Endothelial cell of umbilical vein (primary cell): ENCODE measurements at regions not wholly inside any gene's neighbourhood (a gene's known extent, or its start where the extent isn't known, plus 50 kb on each side); places are given as distances from the start of the nearest gene placed in this dataset.

Experiments
- CTCF ChIP-seq, 2 donors: IDR thresholded peaks; 1 replicate in 1 of 2; 2 replicates in 1 of 2; pipeline ENCODE4 v1.5.1; 2011; ENCODE audit warnings: low read length in 2 of 2, mild to moderate bottlenecking in 2 of 2, moderate library complexity in 2 of 2, control low read depth in 1 of 2, inconsistent platforms in 1 of 2, low read depth in 1 of 2; ENCODE audit not compliant: insufficient read depth in 1 of 2; ENCODE audit errors: extremely low read depth in 1 of 2
- EZH2 ChIP-seq: IDR thresholded peaks from 2 replicates; pipeline ENCODE4 v1.6.1; 2012; ENCODE audit warnings: borderline replicate concordance, low read depth, mild to moderate bottlenecking, moderate library complexity, low read length, inconsistent platforms; ENCODE audit not compliant: severe bottlenecking
- MAX ChIP-seq: IDR thresholded peaks from 2 replicates; pipeline ENCODE4 v1.6.1; 2011; ENCODE audit not compliant: insufficient read depth, insufficient read length
- MYC ChIP-seq: IDR thresholded peaks from one replicate; pipeline ENCODE4 v1.6.1; 2011; ENCODE audit warnings: mild to moderate bottlenecking, low read depth, low read length
- POLR2A ChIP-seq: IDR thresholded peaks from 2 replicates; pipeline ENCODE4 v1.6.1; 2012; ENCODE audit warnings: low read depth, mild to moderate bottlenecking, control low read depth, low read length
- POLR2AphosphoS5 ChIP-seq: IDR thresholded peaks from 2 replicates; pipeline ENCODE4 v1.6.1; 2012; ENCODE audit warnings: low read depth, mild to moderate bottlenecking, control low read depth, low read length, moderate library complexity; ENCODE audit not compliant: insufficient read depth

- TF ChIP-seq CTCF (IDR thresholded peaks at IDR 0.05; ENCODE audit: extremely low read depth in 1 of 2, insufficient read depth in 1 of 2, low read depth in 1 of 2, low read length in 2 of 2): no peak
- no peak for TF ChIP-seq POLR2AphosphoS5
- TF ChIP-seq MAX: no peak
- TF ChIP-seq POLR2A: no peak
- no peak for TF ChIP-seq EZH2
- no peak for TF ChIP-seq MYC
These were observed 187.4 kb downstream of the PHLDA1 start for GRCh38 chr12:75844049-75844770.
